Fibroblast of lung (primary cell): ENCODE measurements at regions not wholly inside any gene's neighbourhood (a gene's known extent, or its start where the extent isn't known, plus 50 kb on each side); places are given as distances from the start of the nearest gene placed in this dataset.
A peak's percentile ranks its signal among the peaks of the same experiment; 100 is the strongest.
"Not testable (repeated sequence)": the region's sequence is repeated elsewhere in the genome, so short reads cannot be mapped to it uniquely, and the experiment has no call there.

Source experiments
- DNase-seq, 2 donors: peaks; one replicate each; pipeline versions ENCODE4 v3.0.0 to v3.0.0-alpha.2; 2010; ENCODE audit warnings: low read depth in 2 of 2
- H2AFZ ChIP-seq: 2 replicates; pipeline ENCODE4 v1.5.1; 2012; ENCODE audit warnings: low read length, control low read depth, inconsistent platforms
- H3K27ac ChIP-seq: 2 replicates; pipeline ENCODE4 v1.5.1; 2011; ENCODE audit warnings: low read length, control low read depth; ENCODE audit not compliant: insufficient read depth
- H3K27me3 ChIP-seq: 2 replicates; pipeline ENCODE4 v1.5.1; 2011; ENCODE audit warnings: mild to moderate bottlenecking, low read length; ENCODE audit not compliant: control insufficient read depth, insufficient read depth
- H3K36me3 ChIP-seq: 2 replicates; pipeline ENCODE4 v1.5.1; 2011; ENCODE audit warnings: low read length; ENCODE audit not compliant: control insufficient read depth, insufficient read depth
- H3K4me1 ChIP-seq: 2 replicates; pipeline ENCODE4 v1.5.1; 2011; ENCODE audit warnings: low read length; ENCODE audit not compliant: control insufficient read depth, insufficient read depth; ENCODE audit errors: extremely low read depth
- H3K4me2 ChIP-seq: 2 replicates; pipeline ENCODE4 v1.5.1; 2011; ENCODE audit warnings: low read length, control low read depth; ENCODE audit not compliant: insufficient read depth; ENCODE audit errors: extremely low read depth
- H3K4me3 ChIP-seq, 4 experiments: fragments of 200-600 bp in 1 of 4; sonication (generic) in 1 of 4; replicated peaks in 1 of 4; 2 replicates each; pipeline ENCODE4 v1.5.1; 2011 to 2016; ENCODE audit warnings: low read length in 4 of 4, low read depth in 3 of 4, mild to moderate bottlenecking in 3 of 4, control low read depth in 2 of 4, inconsistent platforms in 1 of 4, mixed read lengths in 1 of 4; ENCODE audit not compliant: insufficient read depth in 1 of 4; ENCODE audit errors: control extremely low read depth in 1 of 4
- H3K79me2 ChIP-seq: 2 replicates; pipeline ENCODE4 v1.5.1; 2012; ENCODE audit warnings: mild to moderate bottlenecking, low read length, inconsistent platforms; ENCODE audit not compliant: control insufficient read depth, insufficient read depth
- H3K9ac ChIP-seq: 2 replicates; pipeline ENCODE4 v1.5.1; 2011; ENCODE audit warnings: mild to moderate bottlenecking, low read length, control low read depth; ENCODE audit not compliant: insufficient read depth
- H3K9me3 ChIP-seq: 2 replicates; pipeline ENCODE4 v1.5.1; 2012; ENCODE audit warnings: low read depth, low read length; ENCODE audit not compliant: control insufficient read depth, insufficient read depth
- H4K20me1 ChIP-seq: 2 replicates; pipeline ENCODE4 v1.5.1; 2011; ENCODE audit warnings: low read length; ENCODE audit not compliant: control insufficient read depth, insufficient read depth; ENCODE audit errors: extremely low read depth
- EZH2 ChIP-seq: IDR thresholded peaks from 2 replicates; pipeline ENCODE4 v1.5.1; 2012; ENCODE audit warnings: low read length, control low read depth, mild to moderate bottlenecking; ENCODE audit errors: missing control alignments
- TF ChIP-seq, protein P1 (sequence below), 2 donors: IDR thresholded peaks in 1 of 2; conservative IDR thresholded peaks in 1 of 2; 1 replicate in 1 of 2; 2 replicates in 1 of 2; pipeline ENCODE4 v1.5.1; 2011 to 2012; ENCODE audit warnings: low read length in 2 of 2, control low read depth in 1 of 2, inconsistent platforms in 1 of 2, low read depth in 1 of 2, mild to moderate bottlenecking in 1 of 2

DNA sequence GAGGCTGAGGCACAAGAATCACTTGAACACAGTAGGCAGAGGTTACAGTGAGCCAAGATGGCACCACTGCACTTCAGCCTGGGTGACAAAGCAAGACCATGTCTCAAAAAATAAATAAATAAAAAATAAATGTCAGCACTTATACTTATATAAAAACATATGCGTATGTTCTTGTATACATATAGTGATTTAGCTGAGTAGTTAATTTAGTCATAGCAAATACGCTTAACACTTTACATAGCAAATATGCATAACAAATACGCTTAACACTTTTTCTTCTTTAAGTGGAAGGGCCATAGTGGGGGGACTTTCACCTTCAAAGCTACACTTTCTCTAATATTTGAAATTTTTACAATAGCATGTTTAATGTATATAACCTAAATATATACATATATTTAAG is 64.0 kb upstream of the CAPRIN1 start:
- Histone ChIP-seq H3K9ac (no peak overlapping the region), H3K27me3 (no peaks in the 10 kb centered on the region), H3K79me2 (no peaks in the 10 kb centered on the region), H3K4me2 (no peak overlapping the region), H3K4me1 (no peaks in the 10 kb centered on the region), H3K4me3 (no peak overlapping the region), H3K9me3 (no peaks in the 10 kb centered on the region), H3K36me3 (no peaks in the 10 kb centered on the region), H3K27ac (no peak overlapping the region), H4K20me1 (no peaks in the 10 kb centered on the region), H2AFZ (no peak overlapping the region)
- no peak for DNase-seq
- TF ChIP-seq, protein P1, sequence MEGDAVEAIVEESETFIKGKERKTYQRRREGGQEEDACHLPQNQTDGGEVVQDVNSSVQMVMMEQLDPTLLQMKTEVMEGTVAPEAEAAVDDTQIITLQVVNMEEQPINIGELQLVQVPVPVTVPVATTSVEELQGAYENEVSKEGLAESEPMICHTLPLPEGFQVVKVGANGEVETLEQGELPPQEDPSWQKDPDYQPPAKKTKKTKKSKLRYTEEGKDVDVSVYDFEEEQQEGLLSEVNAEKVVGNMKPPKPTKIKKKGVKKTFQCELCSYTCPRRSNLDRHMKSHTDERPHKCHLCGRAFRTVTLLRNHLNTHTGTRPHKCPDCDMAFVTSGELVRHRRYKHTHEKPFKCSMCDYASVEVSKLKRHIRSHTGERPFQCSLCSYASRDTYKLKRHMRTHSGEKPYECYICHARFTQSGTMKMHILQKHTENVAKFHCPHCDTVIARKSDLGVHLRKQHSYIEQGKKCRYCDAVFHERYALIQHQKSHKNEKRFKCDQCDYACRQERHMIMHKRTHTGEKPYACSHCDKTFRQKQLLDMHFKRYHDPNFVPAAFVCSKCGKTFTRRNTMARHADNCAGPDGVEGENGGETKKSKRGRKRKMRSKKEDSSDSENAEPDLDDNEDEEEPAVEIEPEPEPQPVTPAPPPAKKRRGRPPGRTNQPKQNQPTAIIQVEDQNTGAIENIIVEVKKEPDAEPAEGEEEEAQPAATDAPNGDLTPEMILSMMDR (conservative IDR thresholded peaks at IDR 0.05 in 1 of 2, IDR thresholded peaks at IDR 0.05 in 1 of 2; ENCODE audit: low read depth in 1 of 2, low read length in 2 of 2), result no peak
- TF ChIP-seq EZH2, result no peak

DNA sequence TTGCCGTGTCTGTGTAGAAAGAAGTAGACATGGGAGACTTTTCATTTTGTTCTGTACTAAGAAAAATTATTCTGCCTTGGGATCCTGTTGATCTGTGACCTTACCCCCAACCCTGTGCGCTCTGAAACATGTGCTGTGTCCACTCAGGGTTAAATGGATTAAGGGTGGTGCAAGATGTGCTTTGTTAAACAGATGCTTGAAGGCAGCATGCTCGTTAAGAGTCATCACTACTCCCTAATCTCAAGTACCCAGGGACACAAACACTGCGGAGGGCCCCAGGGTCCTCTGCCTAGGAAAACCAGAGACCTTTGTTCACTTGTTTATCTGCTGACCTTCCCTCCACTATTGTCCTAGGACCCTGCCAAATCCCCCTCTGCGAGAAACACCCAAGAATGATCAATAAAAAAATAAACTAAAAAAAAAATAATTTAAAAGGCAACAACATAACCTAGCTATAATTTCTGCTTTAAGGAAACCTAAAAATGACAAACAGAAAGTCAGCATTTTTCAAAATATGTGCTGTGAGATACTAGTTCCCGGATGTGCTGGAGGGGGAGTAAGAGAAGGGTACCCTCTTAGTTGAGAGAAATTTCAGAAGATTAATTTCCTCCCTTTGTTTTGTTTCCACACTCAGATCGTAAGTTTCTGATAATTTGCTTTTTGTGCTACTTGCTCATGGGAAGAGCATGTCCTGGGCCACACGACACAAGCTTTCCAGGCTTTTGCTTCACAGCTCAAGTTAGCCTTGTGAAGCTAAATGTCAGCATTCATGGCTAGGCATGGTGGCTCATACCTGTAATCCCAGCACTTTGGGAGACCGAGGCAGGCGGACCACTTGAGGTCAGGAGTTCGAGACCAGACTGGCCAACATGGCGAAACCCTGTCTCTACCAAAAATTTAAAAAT is 64.7 kb upstream of the CAPRIN1 start:
- H3K27ac ChIP-seq, H3K9ac ChIP-seq, H3K79me2 ChIP-seq, H3K4me1 ChIP-seq, H4K20me1 ChIP-seq, H3K36me3 ChIP-seq, DNase-seq, H3K9me3 ChIP-seq, H3K4me2 ChIP-seq, H3K27me3 ChIP-seq, H2AFZ ChIP-seq, H3K4me3 ChIP-seq: not testable (repeated sequence)

DNA sequence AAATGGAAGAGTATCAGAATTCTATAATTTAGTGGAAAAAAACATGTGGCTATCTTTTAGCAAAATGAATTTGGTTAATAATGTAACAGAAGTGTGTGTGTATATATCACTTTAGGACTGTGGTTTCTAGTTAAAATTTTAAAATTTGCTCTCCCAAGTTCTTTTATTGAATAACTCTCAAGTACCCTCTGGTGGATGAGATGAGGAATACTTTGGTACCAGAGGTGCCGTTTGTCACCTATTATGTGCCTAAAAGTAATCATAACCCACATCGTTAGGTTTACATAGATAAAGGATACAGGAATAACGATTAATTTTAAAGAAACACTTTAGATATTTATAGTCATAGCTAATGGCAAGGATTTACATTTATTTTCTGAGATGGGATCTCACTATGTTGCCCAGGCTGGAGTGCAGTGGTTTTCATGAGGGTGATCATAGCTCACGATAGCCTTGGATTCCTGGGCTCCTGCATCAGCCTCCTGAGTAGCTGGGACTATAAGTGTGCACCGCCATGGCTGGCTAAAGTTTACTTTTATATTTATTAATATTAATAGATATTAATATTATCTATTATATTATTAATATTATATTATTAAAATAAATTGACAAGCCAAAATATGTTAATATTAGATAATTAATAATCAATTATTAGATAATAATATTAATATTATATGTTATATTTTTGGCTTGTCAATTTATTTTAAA is 66.7 kb upstream of the CAPRIN1 start:
- Histone ChIP-seq H2AFZ (no peak overlapping the region), H3K4me2 (no peak overlapping the region), H3K79me2 (no peaks in the 10 kb centered on the region), H4K20me1 (no peaks in the 10 kb centered on the region), H3K9me3 (no peaks in the 10 kb centered on the region), H3K9ac (no peak overlapping the region), H3K4me1 (no peaks in the 10 kb centered on the region), H3K27me3 (no peaks in the 10 kb centered on the region), H3K27ac (no peak overlapping the region), H3K36me3 (no peaks in the 10 kb centered on the region), H3K4me3 (no peak overlapping the region)
- no peak for TF ChIP-seq EZH2
- TF ChIP-seq, protein P1 (conservative IDR thresholded peaks at IDR 0.05 in 1 of 2, IDR thresholded peaks at IDR 0.05 in 1 of 2; ENCODE audit: low read depth in 1 of 2, low read length in 2 of 2), result peak in 1 of 2 donors; percentile 15
- peak in 1 of 2 donors; percentile 4 for DNase-seq
